GM12892 (cell line): ENCODE measurements at regions not wholly inside any gene's neighbourhood (a gene's known extent, or its start where the extent isn't known, plus 50 kb on each side); places are given as distances from the start of the nearest gene placed in this dataset.
"Not testable (repeated sequence)": the region's sequence is repeated elsewhere in the genome, so short reads cannot be mapped to it uniquely, and the experiment has no call there.

ENCODE experiments used
- DNase-seq: peaks from one replicate; pipeline ENCODE4 v3.0.0; 2011; ENCODE audit not compliant: insufficient read length
- FAIRE-seq: peaks from 2 replicates; lab custom pipeline; 2011; peaks lifted over from hg19 to GRCh38; lab: Jason Lieb, UNC
- POLR2A ChIP-seq: IDR thresholded peaks from 2 replicates; pipeline ENCODE4 v1.6.1; 2011; ENCODE audit warnings: low read depth, low read length, control low read depth
- POLR2AphosphoS5 ChIP-seq: IDR thresholded peaks from 2 replicates; pipeline ENCODE4 v1.6.1; 2011; ENCODE audit warnings: low read depth, low read length, control low read depth
- TAF1 ChIP-seq: IDR thresholded peaks from 2 replicates; pipeline ENCODE4 v1.6.1; 2011; ENCODE audit warnings: low read depth, mild to moderate bottlenecking, control low read depth, low read length, borderline replicate concordance

- no peak for DNase-seq
- no peak for FAIRE-seq
- TF ChIP-seq POLR2A (no peak), POLR2AphosphoS5 (no peak), TAF1 (no peak)
Observed at GRCh38 chr2:234559609-234560008, 62.7 kb upstream of the ARL4C start.

- TF ChIP-seq POLR2A = no peak
- TF ChIP-seq TAF1 = no peak
- no peak for TF ChIP-seq POLR2AphosphoS5
- no peak for DNase-seq
- FAIRE-seq = no peak
Observed at GRCh38 chr2:234558642-234559041, 61.8 kb upstream of the ARL4C start.

- DNase-seq (no peak), FAIRE-seq (no peak)
- no peak for TF ChIP-seq POLR2A
Observed at GRCh38 chr2:234556848-234557573, 60.1 kb upstream of the ARL4C start.

GRCh38 chr2:234555616-234556249, 58.9 kb upstream of the ARL4C start:
- DNase-seq (no peak), FAIRE-seq (no peak)
- TF ChIP-seq TAF1 = no peak
- no peak for TF ChIP-seq POLR2AphosphoS5
- TF ChIP-seq POLR2A = no peak

- DNase-seq (no peak), FAIRE-seq (no peak)
- TF ChIP-seq POLR2A = no peak
- no peak for TF ChIP-seq POLR2AphosphoS5
- no peak for TF ChIP-seq TAF1
Observed at GRCh38 chr2:234555161-234555560, 58.3 kb upstream of the ARL4C start.

GRCh38 chr2:234553223-234553622, 56.3 kb upstream of the ARL4C start:
- FAIRE-seq, DNase-seq: not testable (repeated sequence)

- TF ChIP-seq TAF1 = no peak
- no peak for TF ChIP-seq POLR2A
- no peak for TF ChIP-seq POLR2AphosphoS5
- DNase-seq (peak; percentile 41), FAIRE-seq (peak; percentile 90)
Observed at GRCh38 chr2:234550511-234551107, 53.7 kb upstream of the ARL4C start.

GRCh38 chr2:234550056-234550455, 53.2 kb upstream of the ARL4C start:
- TF ChIP-seq POLR2AphosphoS5 (no peak), TAF1 (no peak), POLR2A (no peak)
- DNase-seq (no peak), FAIRE-seq (no peak)

GRCh38 chr2:234548695-234549420, 52.0 kb upstream of the ARL4C start:
- FAIRE-seq (no peak), DNase-seq (no peak)
- TF ChIP-seq POLR2A (no peak), TAF1 (no peak), POLR2AphosphoS5 (no peak)

GRCh38 chr2:234546770-234547169, 49.9 kb upstream of the ARL4C start:
- DNase-seq (no peak), FAIRE-seq (no peak)

More at GRCh38 chr2:234546770-234547169, 49.9 kb upstream of the ARL4C start:
- TF ChIP-seq POLR2AphosphoS5 (no peak), POLR2A (no peak), TAF1 (no peak)
